ENCODE measurements at regions not wholly inside any gene's neighbourhood (a gene's known extent, or its start where the extent isn't known, plus 50 kb on each side); places are given as distances from the start of the nearest gene placed in this dataset.

GRCh38 chr22:48793949-48794348 is 1033.7 kb downstream of the BRD1 start:
- TF ChIP-seq GATA2 (IDR thresholded peaks at IDR 0.05; ENCODE audit: low read depth, low read length) (no peak), GATA3 (IDR thresholded peaks at IDR 0.05; ENCODE audit: low read depth, low read length) (no peak)
